ENCODE measurements at regions not wholly inside any gene's neighbourhood (a gene's known extent, or its start where the extent isn't known, plus 50 kb on each side); places are given as distances from the start of the nearest gene placed in this dataset.

GRCh38 chr1:164480285-164480907 lies 78.6 kb upstream of the PBX1 start:
- TF ChIP-seq CTCF (IDR thresholded peaks at IDR 0.05): no peak
- TF ChIP-seq POLR2A (IDR thresholded peaks at IDR 0.05): no peak

Data from Peyer's patch (tissue), 4 donors.